Islet precursor cell (in vitro differentiated cells): ENCODE measurements at regions not wholly inside any gene's neighbourhood (a gene's known extent, or its start where the extent isn't known, plus 50 kb on each side); places are given as distances from the start of the nearest gene placed in this dataset.
"Not testable (repeated sequence)": the region's sequence is repeated elsewhere in the genome, so short reads cannot be mapped to it uniquely, and the experiment has no call there.

Experiments used
- DNase-seq: peaks from one replicate; pipeline ENCODE4 v3.0.0-alpha.2; 2018

GRCh38 chr2:39870871-39871270 is 91.8 kb upstream of the THUMPD2 start:
- DNase-seq, result no peak

- DNase-seq, result no peak
Observed at GRCh38 chr2:39867268-39867667, 88.2 kb upstream of the THUMPD2 start.

- DNase-seq, result no peak
Observed at GRCh38 chr2:39865751-39866150, 86.7 kb upstream of the THUMPD2 start.

DNA sequence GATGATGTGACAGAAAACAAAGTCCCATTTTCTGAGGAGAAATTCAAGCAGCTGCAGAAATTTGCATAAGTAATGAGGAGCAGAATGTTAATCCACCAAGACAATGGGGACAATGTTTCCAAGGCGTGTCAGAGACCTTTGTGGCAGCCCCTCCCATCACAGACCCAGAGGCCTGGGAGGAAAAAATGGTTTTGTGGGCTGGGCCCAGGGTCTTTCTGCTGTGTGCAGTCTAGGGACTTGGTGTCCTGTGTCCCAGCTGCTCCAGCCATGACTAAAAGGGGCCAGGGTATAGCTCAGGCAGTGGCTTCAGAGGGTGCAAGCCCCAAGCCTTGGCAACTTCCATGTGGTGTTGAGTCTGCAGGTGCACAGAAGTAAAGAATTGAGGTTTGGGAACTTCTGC is 84.6 kb upstream of the THUMPD2 start:
- DNase-seq, result not testable (repeated sequence)

- no peak for DNase-seq
Observed at GRCh38 chr2:39860538-39860937, 81.5 kb upstream of the THUMPD2 start.

- DNase-seq, result no peak
Observed at GRCh38 chr2:39858677-39859076, 79.6 kb upstream of the THUMPD2 start.

- no peak for DNase-seq
Observed at GRCh38 chr2:39855856-39856255, 76.8 kb upstream of the THUMPD2 start.

GRCh38 chr2:39854771-39855170 is 75.7 kb upstream of the THUMPD2 start:
- DNase-seq, result no peak

GRCh38 chr2:39852831-39853230 is 73.8 kb upstream of the THUMPD2 start:
- no peak for DNase-seq

DNA sequence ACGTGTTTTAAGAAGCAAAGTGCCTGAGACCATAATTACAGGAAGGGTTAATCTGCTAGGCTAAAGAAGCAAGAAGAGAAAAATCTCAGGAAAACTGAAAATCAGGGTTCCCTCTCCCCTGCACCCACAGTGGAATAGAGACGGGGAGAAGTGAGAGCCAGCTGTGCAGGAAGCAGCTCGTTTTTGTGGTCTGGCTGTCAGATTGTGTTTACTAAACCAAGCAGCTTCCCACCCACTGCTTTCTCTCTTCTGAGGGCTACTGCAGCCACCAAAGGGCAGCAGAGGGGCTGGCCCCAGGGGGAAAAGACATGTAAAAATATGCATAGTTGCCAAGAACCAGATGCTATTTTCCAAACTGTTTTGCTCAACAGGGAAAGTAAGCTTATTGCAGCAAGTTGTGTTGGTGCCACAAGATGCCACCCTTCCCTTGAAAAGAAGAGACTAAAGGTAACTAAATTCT is 72.6 kb upstream of the THUMPD2 start:
- DNase-seq, result peak; percentile 68

GRCh38 chr2:39851251-39851650 is 72.2 kb upstream of the THUMPD2 start:
- DNase-seq, result no peak

GRCh38 chr2:39849982-39850526 is 71.0 kb upstream of the THUMPD2 start:
- no peak for DNase-seq

DNA sequence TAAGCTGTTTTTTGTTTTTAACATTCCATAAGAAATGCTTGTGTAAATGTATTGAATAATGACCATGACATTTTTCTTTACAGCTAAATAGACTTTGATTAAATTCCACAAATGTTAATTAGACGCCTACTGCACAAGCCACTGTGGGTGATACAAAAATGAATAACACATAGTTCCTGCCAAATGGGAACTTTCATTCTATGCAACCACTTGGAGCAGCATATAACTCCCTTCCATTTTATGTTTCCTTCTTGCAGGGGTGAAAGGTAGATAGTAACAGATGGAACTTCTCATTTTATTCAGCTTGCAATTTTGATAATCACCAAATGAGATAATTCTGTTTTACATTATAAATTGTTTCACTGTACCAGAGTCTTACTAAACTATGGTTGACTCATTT is 70.0 kb upstream of the THUMPD2 start:
- no peak for DNase-seq

GRCh38 chr2:39845460-39846146 is 66.5 kb upstream of the THUMPD2 start:
- DNase-seq, result peak; percentile 73

DNA sequence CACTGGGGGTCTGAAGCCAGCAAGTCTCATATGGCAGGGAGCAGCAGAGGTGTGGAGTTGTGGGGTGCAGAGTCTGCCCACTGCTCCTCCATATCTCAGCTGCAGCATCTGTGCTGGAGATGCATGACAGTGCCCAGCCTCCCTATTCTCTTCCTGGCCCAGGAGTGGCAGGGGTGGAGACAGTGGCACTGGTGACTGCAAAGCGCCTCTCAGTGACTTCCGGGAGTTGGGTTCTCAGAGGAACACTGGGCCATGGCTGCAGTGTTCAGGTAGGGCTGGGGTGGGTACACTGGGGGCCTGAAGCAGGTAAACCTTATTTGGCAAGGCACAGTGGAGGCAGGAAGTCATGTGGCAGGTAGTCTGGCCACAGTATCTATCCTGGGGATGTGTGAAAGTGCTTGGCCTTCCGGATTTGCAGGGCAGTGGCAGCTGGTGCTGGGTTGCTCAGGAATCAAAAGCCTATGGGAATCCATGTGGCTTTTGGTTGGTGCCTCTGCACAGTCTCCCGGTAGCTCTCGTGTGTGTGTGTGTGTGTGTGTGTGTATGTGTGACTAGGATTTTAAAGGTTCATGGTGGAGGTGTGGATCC is 60.3 kb upstream of the THUMPD2 start:
- DNase-seq, result peak; percentile 51

- peak; percentile 41 for DNase-seq
Observed at GRCh38 chr2:39838589-39838988, 59.5 kb upstream of the THUMPD2 start.

- peak; percentile 71 for DNase-seq
Observed at GRCh38 chr2:39837856-39838453, 58.9 kb upstream of the THUMPD2 start.

- DNase-seq, result no peak
Observed at GRCh38 chr2:39836638-39837037, 57.6 kb upstream of the THUMPD2 start.

DNA sequence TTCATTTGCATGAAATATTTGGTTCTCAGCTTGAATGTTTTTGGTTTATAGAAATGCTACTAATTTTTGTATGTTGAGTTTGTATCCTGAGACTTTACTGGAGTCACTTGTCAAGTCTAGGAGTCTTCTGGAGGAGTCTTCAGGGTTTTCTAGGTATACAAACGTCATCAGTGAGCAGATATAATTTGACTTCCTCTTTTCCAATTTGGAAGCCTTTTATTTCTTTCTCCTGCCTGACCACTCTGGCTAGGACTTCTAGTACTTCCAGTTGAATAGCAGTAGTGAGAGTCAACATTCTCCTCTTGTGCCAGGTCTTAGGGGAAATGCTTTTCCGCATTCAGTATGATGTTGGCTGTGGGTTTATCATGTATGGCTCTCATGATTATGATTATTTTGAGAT is 55.4 kb upstream of the THUMPD2 start:
- DNase-seq, result no peak

DNA sequence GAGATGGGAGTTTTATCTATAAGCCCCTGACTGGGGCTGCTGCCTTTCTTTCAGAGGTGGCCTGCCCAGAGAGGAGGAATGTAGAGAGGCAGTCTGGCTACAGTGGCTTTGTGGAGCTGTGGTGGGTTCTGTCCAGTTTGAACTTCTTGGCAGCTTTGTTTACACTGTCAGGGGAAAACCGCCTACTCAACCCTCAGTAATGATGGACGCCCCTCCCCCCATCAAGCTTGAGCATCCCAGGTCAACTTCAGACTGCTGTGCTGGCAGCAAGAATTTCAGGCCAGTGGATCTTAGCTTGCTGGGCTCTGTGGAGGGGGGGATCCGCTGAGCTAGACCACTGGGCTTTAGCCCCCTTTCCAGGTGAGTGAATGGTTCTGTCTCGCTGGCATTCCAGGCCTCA is 51.6 kb upstream of the THUMPD2 start:
- DNase-seq, result peak; percentile 79
